ENCODE measurements at regions not wholly inside any gene's neighbourhood (a gene's known extent, or its start where the extent isn't known, plus 50 kb on each side); places are given as distances from the start of the nearest gene placed in this dataset.
A peak's percentile ranks its signal among the peaks of the same experiment; 100 is the strongest.
"Not testable (repeated sequence)": the region's sequence is repeated elsewhere in the genome, so short reads cannot be mapped to it uniquely, and the experiment has no call there.

- Histone ChIP-seq H3K4me3 (no peak overlapping the region), H3K27ac (no peak overlapping the region), H3K4me1 (replicated peaks in 1 of 2) (no peaks in the 10 kb centered on the region)
- ATAC-seq (replicated peaks in 6 of 8), result no peak
- WGBS, 10 experiments, result 60 to 100% (median 70%) methylated on average over 2 to 6 of the region's 10 CpGs; no CpG with 5 or more reads in 5 of the 10 experiments
- in situ Hi-C loops (cut with MboI; ENCODE audit: low pct_unique_long_range_greater_than_20kb in 2 of 9, low sequenced_read_pairs in 9 of 9, unreplicated experiment in 9 of 9), result no loop called here
Measured at GRCh38 chr22:48821727-48822126, 1005.9 kb downstream of the BRD1 start.

- Histone ChIP-seq H3K4me1 (replicated peaks in 1 of 2) (no peaks in the 10 kb centered on the region), H3K4me3 (no peak overlapping the region), H3K27ac (no peak overlapping the region)
- in situ Hi-C loops (cut with MboI; ENCODE audit: low pct_unique_long_range_greater_than_20kb in 2 of 9, low sequenced_read_pairs in 9 of 9, unreplicated experiment in 9 of 9), result no loop called here
- ATAC-seq (replicated peaks in 6 of 8), result no peak
- WGBS, 10 experiments, result 50 to 100% (median 56%) methylated on average over 1 to 2 of the region's 10 CpGs; no CpG with 5 or more reads in 7 of the 10 experiments
Measured at GRCh38 chr22:48821346-48821690, 1006.4 kb downstream of the BRD1 start.

- H3K27ac ChIP-seq, result no peak overlapping the region
- WGBS, 10 experiments, result 46 to 100% (median 74%) methylated on average over 1 to 10 of the region's 27 CpGs; no CpG with 5 or more reads in 3 of the 10 experiments
- in situ Hi-C loops (cut with MboI; ENCODE audit: low pct_unique_long_range_greater_than_20kb in 2 of 9, low sequenced_read_pairs in 9 of 9, unreplicated experiment in 9 of 9), result no loop called here
- no peak for ATAC-seq (replicated peaks in 6 of 8)
- H3K4me3 ChIP-seq, result no peak overlapping the region
- H3K4me1 ChIP-seq (replicated peaks in 1 of 2), result no peaks in the 10 kb centered on the region
Measured at GRCh38 chr22:48820481-48821345, 1007.0 kb downstream of the BRD1 start.

GRCh38 chr22:48819961-48820360 is 1007.7 kb downstream of the BRD1 start:
- peak in 1 of 8 experiments; percentile 56 for ATAC-seq (replicated peaks in 6 of 8)
- no peaks in the 10 kb centered on the region for H3K4me1 ChIP-seq (replicated peaks in 1 of 2)
- WGBS, 10 experiments, result 7 to 96% (median 73%) methylated on average over 1 to 11 of the region's 13 CpGs; no CpG with 5 or more reads in 3 of the 10 experiments
- no peak overlapping the region for H3K27ac ChIP-seq
- in situ Hi-C loops (cut with MboI; ENCODE audit: low pct_unique_long_range_greater_than_20kb in 2 of 9, low sequenced_read_pairs in 9 of 9, unreplicated experiment in 9 of 9), result no loop called here
- H3K4me3 ChIP-seq, result no peak overlapping the region

GRCh38 chr22:48819232-48819631 is 1008.4 kb downstream of the BRD1 start:
- H3K4me1 ChIP-seq (replicated peaks in 1 of 2), result no peaks in the 10 kb centered on the region
- H3K4me3 ChIP-seq, result no peak overlapping the region
- 0 to 88% (median 81%) methylated on average over 1 to 14 of the region's 16 CpGs; no CpG with 5 or more reads in 2 of the 10 experiments for WGBS, 10 experiments
- ATAC-seq (replicated peaks in 6 of 8), result no peak
- no peak overlapping the region for H3K27ac ChIP-seq
- in situ Hi-C loops (cut with MboI; ENCODE audit: low pct_unique_long_range_greater_than_20kb in 2 of 9, low sequenced_read_pairs in 9 of 9, unreplicated experiment in 9 of 9), result no loop called here

GRCh38 chr22:48817491-48817890 is 1010.2 kb downstream of the BRD1 start:
- ATAC-seq (replicated peaks in 6 of 8); in situ Hi-C loops (cut with MboI; ENCODE audit: low pct_unique_long_range_greater_than_20kb in 2 of 9, low sequenced_read_pairs in 9 of 9, unreplicated experiment in 9 of 9): not testable (repeated sequence)

GRCh38 chr22:48811885-48812284 is 1015.8 kb downstream of the BRD1 start:
- in situ Hi-C loops (cut with MboI; ENCODE audit: low pct_unique_long_range_greater_than_20kb in 2 of 9, low sequenced_read_pairs in 9 of 9, unreplicated experiment in 9 of 9), result no loop called here
- no peak for ATAC-seq (replicated peaks in 6 of 8)
- no peaks in the 10 kb centered on the region for H3K4me1 ChIP-seq (replicated peaks in 1 of 2)
- no peak overlapping the region for H3K27ac ChIP-seq
- no peak overlapping the region for H3K4me3 ChIP-seq
- 7 to 87% (median 40%) methylated on average over 1 to 6 of the region's 7 CpGs; no CpG with 5 or more reads in 2 of the 10 experiments for WGBS, 10 experiments

More at GRCh38 chr22:48817491-48817890, 1010.2 kb downstream of the BRD1 start:
- 53 to 95% (median 69%) methylated on average over 3 to 8 of the region's 10 CpGs; no CpG with 5 or more reads in 3 of the 10 experiments for WGBS, 10 experiments
- H3K4me3 ChIP-seq; H3K27ac ChIP-seq; H3K4me1 ChIP-seq (replicated peaks in 1 of 2): not testable (repeated sequence)

GRCh38 chr22:48808038-48808960 is 1019.4 kb downstream of the BRD1 start:
- WGBS, 10 experiments, result 0 to 100% (median 23%) methylated on average over 1 to 2 of the region's 7 CpGs; no CpG with 5 or more reads in 6 of the 10 experiments
- Histone ChIP-seq H3K27ac (no peak overlapping the region), H3K4me1 (replicated peaks in 1 of 2) (no peaks in the 10 kb centered on the region), H3K4me3 (no peak overlapping the region)
- ATAC-seq (replicated peaks in 6 of 8), result no peak
- in situ Hi-C loops (cut with MboI; ENCODE audit: low pct_unique_long_range_greater_than_20kb in 2 of 9, low sequenced_read_pairs in 9 of 9, unreplicated experiment in 9 of 9), result no loop called here

- H3K4me3 ChIP-seq, result no peak overlapping the region
- in situ Hi-C loops (cut with MboI; ENCODE audit: low pct_unique_long_range_greater_than_20kb in 2 of 9, low sequenced_read_pairs in 9 of 9, unreplicated experiment in 9 of 9), result no loop called here
- no peaks in the 10 kb centered on the region for H3K4me1 ChIP-seq (replicated peaks in 1 of 2)
- no peak overlapping the region for H3K27ac ChIP-seq
- no peak for ATAC-seq (replicated peaks in 6 of 8)
- WGBS, 10 experiments, result 40 to 90% (median 74%) methylated on average over 1 to 9 of the region's 17 CpGs; no CpG with 5 or more reads in 4 of the 10 experiments
Measured at GRCh38 chr22:48807155-48807554, 1020.5 kb downstream of the BRD1 start.

GRCh38 chr22:48806227-48806781 is 1021.4 kb downstream of the BRD1 start:
- Histone ChIP-seq H3K4me3 (no peak overlapping the region), H3K27ac (no peak overlapping the region), H3K4me1 (replicated peaks in 1 of 2) (no peaks in the 10 kb centered on the region)
- in situ Hi-C loops (cut with MboI; ENCODE audit: low pct_unique_long_range_greater_than_20kb in 2 of 9, low sequenced_read_pairs in 9 of 9, unreplicated experiment in 9 of 9), result no loop called here
- WGBS, 10 experiments, result 30 to 83% (median 62%) methylated on average over 1 to 7 of the region's 16 CpGs; no CpG with 5 or more reads in 6 of the 10 experiments
- no peak for ATAC-seq (replicated peaks in 6 of 8)

- no peak for ATAC-seq (replicated peaks in 6 of 8)
- H3K4me1 ChIP-seq (replicated peaks in 1 of 2), result no peaks in the 10 kb centered on the region
- in situ Hi-C loops (cut with MboI; ENCODE audit: low pct_unique_long_range_greater_than_20kb in 2 of 9, low sequenced_read_pairs in 9 of 9, unreplicated experiment in 9 of 9), result no loop called here
- 19 to 87% (median 60%) methylated on average over 3 to 10 of the region's 10 CpGs; no CpG with 5 or more reads in 1 of the 10 experiments for WGBS, 10 experiments
- no peak overlapping the region for H3K27ac ChIP-seq
- H3K4me3 ChIP-seq, result no peak overlapping the region
Measured at GRCh38 chr22:48805516-48805915, 1022.2 kb downstream of the BRD1 start.

GRCh38 chr22:48804811-48805301 is 1022.8 kb downstream of the BRD1 start:
- in situ Hi-C loops (cut with MboI; ENCODE audit: low pct_unique_long_range_greater_than_20kb in 2 of 9, low sequenced_read_pairs in 9 of 9, unreplicated experiment in 9 of 9), result no loop called here
- Histone ChIP-seq H3K4me1 (replicated peaks in 1 of 2) (no peaks in the 10 kb centered on the region), H3K4me3 (no peak overlapping the region), H3K27ac (no peak overlapping the region)
- ATAC-seq (replicated peaks in 6 of 8), result peak in 1 of 8 experiments; percentile 83
- 46 to 100% (median 63%) methylated on average over 2 to 8 of the region's 22 CpGs; no CpG with 5 or more reads in 6 of the 10 experiments for WGBS, 10 experiments
